Fibroblast of gingiva (primary cell): ENCODE measurements at regions not wholly inside any gene's neighbourhood (a gene's known extent, or its start where the extent isn't known, plus 50 kb on each side); places are given as distances from the start of the nearest gene placed in this dataset.

Experiments
- DNase-seq: peaks from one replicate; pipeline ENCODE4 v3.0.0-alpha.2; 2011; ENCODE audit warnings: low read depth

GRCh38 chr7:19442016-19442785, 266.6 kb downstream of the POLR1F start:
- peak; percentile 57 for DNase-seq

DNA sequence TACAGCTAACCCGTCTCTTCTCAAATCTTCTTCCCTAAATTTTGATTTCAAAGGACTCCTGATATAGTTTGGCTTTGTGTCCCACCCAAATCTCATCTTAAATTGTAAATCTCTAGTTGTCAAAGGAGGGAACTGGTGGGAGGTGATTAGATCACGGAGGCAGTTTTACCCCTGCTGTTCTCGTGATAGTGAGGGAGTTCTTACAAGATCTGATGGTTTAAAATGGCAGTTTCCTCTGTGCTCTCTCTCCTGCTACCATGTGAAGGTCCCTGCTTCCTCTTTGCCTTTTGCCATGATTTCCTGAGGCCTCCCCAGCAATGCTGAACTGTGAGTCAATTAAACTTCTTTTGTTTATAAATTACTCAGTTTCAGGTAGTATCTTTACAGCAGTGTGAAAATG, 269.3 kb downstream of the POLR1F start:
- no peak for DNase-seq

- peak; percentile 30 for DNase-seq
Observed at GRCh38 chr7:19437446-19437845, 271.4 kb downstream of the POLR1F start.

DNA sequence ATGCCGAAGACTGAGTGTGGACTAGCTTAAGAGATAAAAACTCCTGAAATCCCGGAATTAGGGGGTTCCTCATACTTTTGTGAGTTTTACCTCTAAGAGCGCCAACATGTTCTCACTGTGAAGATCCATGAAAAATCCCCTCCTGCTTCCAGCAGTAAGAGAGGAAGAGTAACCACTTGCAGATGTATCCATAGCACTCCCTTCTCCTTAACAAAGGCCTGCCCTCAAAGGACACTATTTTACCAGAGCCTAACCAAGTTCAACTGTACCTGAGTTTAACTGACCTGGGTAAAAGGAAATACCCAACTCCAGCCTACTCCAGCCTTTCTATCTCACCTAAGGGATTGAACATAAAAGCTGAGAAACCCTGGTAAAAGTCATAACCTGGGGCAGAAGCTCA, 280.9 kb downstream of the POLR1F start:
- no peak for DNase-seq

GRCh38 chr7:19421861-19422260, 276.6 kb upstream of the FERD3L start:
- DNase-seq, result no peak

GRCh38 chr7:19417231-19417630, 272.0 kb upstream of the FERD3L start:
- no peak for DNase-seq

DNA sequence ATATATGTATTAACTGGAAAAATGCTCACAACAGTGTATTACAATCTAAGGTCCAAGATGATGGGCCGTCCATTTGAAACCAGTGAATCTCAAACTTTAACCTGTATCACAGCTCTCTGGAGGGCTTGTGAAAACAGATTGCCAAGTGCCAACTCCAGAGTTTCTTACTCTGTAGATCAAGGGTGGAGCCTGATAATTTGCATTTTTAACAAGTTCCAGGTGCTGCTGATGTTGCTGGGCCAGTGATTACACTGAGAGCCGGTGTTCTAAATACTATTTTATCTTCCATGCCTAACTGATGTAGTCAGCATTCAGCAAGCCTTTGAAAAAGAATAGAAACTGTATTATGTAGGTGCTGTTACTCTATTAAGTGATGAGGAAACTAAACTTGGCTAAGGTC, 269.9 kb upstream of the FERD3L start:
- no peak for DNase-seq

GRCh38 chr7:19413443-19413965, 268.3 kb upstream of the FERD3L start:
- peak; percentile 70 for DNase-seq

- no peak for DNase-seq
Observed at GRCh38 chr7:19410691-19411090, 265.5 kb upstream of the FERD3L start.

GRCh38 chr7:19410106-19410505, 264.9 kb upstream of the FERD3L start:
- peak; percentile 5 for DNase-seq

- DNase-seq, result no peak
Observed at GRCh38 chr7:19408706-19409220, 263.5 kb upstream of the FERD3L start.

DNA sequence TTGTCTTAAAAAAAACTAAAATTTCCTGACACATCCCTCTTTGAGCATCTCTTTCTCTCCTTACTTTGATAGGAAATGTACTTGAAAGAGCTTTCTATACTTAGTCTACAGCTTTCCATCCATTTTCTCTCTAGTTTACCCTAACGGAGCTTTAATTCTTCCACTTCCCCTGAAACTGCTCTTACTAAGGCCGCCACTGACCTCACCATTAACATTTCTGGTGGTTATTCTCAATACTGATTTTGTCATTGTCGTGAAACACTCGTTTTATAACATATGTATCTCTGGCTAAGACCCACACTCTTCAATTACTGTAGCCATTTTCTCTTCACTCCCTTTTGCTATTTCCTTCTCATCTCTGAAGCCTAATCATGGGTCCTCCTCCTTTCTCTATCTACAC, 262.0 kb upstream of the FERD3L start:
- no peak for DNase-seq

GRCh38 chr7:19405541-19405940, 260.3 kb upstream of the FERD3L start:
- peak; percentile 57 for DNase-seq

DNA sequence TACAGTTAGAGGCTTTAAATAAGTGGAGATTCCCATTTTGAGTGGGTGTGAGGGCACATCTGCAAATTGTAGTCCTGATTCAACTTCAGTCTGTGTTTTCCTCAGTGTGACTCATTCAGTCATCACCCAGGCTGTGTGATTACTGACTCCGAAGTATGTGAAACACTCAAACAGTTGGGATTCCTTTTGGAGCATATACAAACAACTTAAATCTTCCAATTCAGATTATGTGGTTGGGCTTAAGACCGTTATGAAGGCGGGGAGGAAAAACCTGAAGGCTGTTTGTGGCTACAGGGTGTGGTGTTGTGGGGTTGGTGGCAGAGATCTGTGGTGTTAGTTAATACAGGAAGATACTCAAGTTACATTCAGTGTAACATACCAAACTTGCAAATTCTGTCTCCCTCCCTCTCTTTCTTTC, 259.7 kb upstream of the FERD3L start:
- DNase-seq, result peak; percentile 94

DNA sequence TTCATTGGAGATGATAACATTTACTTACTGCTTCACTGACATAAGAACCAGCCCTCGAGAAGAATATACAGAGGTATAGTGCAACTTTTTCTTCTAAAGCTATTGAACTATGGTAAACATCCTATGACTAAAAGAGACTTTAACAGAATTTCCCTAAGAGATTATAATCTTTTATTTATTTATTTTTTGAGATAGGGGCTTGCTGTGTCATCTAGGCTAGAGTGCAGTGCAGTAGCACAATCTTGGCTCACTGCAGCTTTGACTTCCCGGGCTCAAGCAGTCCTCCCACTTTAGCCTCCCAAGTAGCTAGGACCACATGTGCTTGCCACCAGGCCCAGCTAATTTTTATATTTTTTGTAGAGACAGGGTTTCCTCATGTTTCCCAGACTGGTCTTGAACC, 258.5 kb upstream of the FERD3L start:
- no peak for DNase-seq

DNA sequence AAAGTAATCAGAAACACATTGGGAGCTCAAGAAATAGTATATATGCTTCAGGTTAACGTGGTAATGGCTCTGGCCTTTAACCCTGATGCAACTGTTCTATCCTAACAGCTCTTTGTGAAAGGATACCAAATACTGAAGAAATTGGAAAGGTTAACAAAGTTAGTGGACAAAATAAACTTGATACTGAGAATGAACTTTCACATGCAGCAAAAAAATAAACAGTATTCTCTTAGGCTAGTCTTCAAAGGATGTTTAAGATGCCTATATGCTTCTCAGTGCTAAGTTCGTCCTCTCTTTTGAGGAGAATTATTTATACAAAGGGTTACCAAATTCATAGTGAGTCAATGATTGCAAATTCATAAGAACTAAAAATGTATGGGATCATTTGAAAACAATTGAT, 256.2 kb upstream of the FERD3L start:
- peak; percentile 23 for DNase-seq

- no peak for DNase-seq
Observed at GRCh38 chr7:19400758-19401254, 255.6 kb upstream of the FERD3L start.

GRCh38 chr7:19397911-19398310, 252.7 kb upstream of the FERD3L start:
- peak; percentile 4 for DNase-seq

GRCh38 chr7:19392246-19392645, 247.0 kb upstream of the FERD3L start:
- peak; percentile 6 for DNase-seq

GRCh38 chr7:19390795-19391194, 245.6 kb upstream of the FERD3L start:
- no peak for DNase-seq

DNA sequence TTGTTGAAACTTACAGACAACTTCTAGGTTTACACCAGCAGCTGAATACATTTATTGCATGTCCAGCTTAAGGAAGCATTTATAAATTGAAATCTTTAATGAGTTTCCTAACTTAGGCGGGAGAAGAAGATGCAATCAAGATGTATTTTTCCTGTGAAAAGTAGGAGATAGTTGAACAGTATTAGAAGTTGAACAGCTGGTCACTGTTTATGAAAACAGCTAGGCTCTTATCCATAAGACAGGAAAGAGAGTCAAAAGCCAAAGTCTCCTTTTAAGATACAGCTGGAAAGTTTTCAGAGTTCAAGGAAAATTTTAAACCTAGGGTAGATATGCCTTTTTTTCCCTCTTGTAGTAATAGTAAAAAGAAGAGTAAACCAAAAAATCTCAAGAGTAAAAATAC, 236.1 kb upstream of the FERD3L start:
- DNase-seq, result no peak

- no peak for DNase-seq
Observed at GRCh38 chr7:19378345-19378714, 233.1 kb upstream of the FERD3L start.

- peak; percentile 32 for DNase-seq
Observed at GRCh38 chr7:19377611-19378344, 232.6 kb upstream of the FERD3L start.
